ENCODE measurements at regions not wholly inside any gene's neighbourhood (a gene's known extent, or its start where the extent isn't known, plus 50 kb on each side); places are given as distances from the start of the nearest gene placed in this dataset.

DNA sequence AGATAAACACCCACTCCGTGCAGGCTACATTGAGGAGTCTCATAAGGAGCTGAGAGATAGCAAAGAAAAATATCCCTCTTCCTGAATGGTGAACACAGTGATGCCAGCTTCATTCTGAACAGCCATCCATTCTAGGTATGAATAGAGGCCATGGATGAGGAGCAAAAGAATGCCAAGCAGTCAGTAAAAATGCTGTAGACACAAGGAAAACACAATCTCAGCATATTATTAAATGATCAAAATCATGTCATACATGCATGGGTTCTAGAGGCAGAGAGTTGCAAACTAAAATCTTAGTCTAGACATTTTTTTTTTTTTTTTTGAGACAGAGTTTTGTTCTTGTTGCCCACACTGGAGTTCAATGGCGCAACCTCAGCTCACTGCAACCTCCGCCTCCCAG is 313.0 kb downstream of the SOX9 start:
- H3K4me2 ChIP-seq (replicated peaks; ENCODE audit: extremely low read depth, low read length, poor library complexity, severe bottlenecking), result no peak overlapping the region
- no peak overlapping the region for H2AFZ ChIP-seq (ENCODE audit: insufficient read depth, low read depth, low read length, poor library complexity, severe bottlenecking)
- no peaks in the 10 kb centered on the region for H3K4me1 ChIP-seq (ENCODE audit: control insufficient read depth in 1 of 2, insufficient read depth in 2 of 2, low read length in 2 of 2)
- H3K27ac Mint-ChIP-seq, result no peak overlapping the region
- H3K4me1 Mint-ChIP-seq, result no peaks in the 10 kb centered on the region
- H3K27ac ChIP-seq (ENCODE audit: low read depth in 1 of 2, low read length in 2 of 2), result no peak overlapping the region
- H3K4me3 ChIP-seq (replicated peaks in 1 of 3; ENCODE audit: low read depth in 2 of 3, low read length in 3 of 3), result no peak overlapping the region
- H3K4me3 Mint-ChIP-seq, result no peak overlapping the region
- H3K36me3 Mint-ChIP-seq, result no peaks in the 10 kb centered on the region
- H3K79me2 ChIP-seq (ENCODE audit: insufficient read depth, low read length), result no peaks in the 10 kb centered on the region
- peaks cover 0 to 4% of the 10 kb centered on the region in 2 donors for H3K9me3 ChIP-seq (replicated peaks in 1 of 2; ENCODE audit: control insufficient read depth in 1 of 2, insufficient read depth in 1 of 2, low read length in 2 of 2)
- DNase-seq, result no peak
- H3K36me3 ChIP-seq (replicated peaks in 1 of 2; ENCODE audit: control insufficient read depth in 1 of 2, insufficient read depth in 2 of 2, low read length in 2 of 2), result no peaks in the 10 kb centered on the region
- peaks cover 0 to 12% (median 1%) of the 10 kb centered on the region in 3 donors for H3K27me3 Mint-ChIP-seq (ENCODE audit: low read depth in 3 of 3)
- peaks cover 0 to 14% (median 7%) of the 10 kb centered on the region in 7 donors for H3K9me3 Mint-ChIP-seq
- TF ChIP-seq, protein P1, sequence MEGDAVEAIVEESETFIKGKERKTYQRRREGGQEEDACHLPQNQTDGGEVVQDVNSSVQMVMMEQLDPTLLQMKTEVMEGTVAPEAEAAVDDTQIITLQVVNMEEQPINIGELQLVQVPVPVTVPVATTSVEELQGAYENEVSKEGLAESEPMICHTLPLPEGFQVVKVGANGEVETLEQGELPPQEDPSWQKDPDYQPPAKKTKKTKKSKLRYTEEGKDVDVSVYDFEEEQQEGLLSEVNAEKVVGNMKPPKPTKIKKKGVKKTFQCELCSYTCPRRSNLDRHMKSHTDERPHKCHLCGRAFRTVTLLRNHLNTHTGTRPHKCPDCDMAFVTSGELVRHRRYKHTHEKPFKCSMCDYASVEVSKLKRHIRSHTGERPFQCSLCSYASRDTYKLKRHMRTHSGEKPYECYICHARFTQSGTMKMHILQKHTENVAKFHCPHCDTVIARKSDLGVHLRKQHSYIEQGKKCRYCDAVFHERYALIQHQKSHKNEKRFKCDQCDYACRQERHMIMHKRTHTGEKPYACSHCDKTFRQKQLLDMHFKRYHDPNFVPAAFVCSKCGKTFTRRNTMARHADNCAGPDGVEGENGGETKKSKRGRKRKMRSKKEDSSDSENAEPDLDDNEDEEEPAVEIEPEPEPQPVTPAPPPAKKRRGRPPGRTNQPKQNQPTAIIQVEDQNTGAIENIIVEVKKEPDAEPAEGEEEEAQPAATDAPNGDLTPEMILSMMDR (IDR thresholded peaks at IDR 0.05), result no peak
- H3K27me3 ChIP-seq (ENCODE audit: control insufficient read depth in 2 of 2, insufficient read depth in 2 of 2, low read length in 2 of 2), result no peaks in the 10 kb centered on the region
- H4K20me1 ChIP-seq (ENCODE audit: insufficient read depth, low read length), result no peaks in the 10 kb centered on the region
- intact Hi-C loops (cut with micrococcal nuclease), result no loop called here
- H3K9ac ChIP-seq (ENCODE audit: insufficient read depth, low read length, poor library complexity, severe bottlenecking), result no peak overlapping the region
- 100% methylated on average over 2 of the region's 3 CpGs for WGBS (ENCODE audit: insufficient coverage)

DNA sequence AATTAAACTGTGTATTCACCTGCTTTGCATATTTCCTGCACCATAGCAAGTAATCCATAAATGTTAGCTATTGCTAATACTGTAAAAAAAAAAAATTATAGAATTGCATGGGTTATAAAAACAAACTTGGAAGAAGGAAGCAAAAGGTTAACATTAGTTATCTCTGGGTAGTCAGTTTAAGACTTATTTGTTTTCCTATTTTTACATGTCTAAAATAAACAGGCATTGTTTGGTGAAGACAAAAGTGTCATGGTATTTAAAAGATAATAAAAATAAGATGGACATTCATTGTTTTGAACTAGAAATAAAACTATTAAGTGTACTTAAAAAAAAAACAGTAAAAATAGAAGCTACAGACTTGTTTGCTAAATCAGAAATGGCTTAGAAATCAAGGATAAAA is 313.8 kb downstream of the SOX9 start:
- no peaks in the 10 kb centered on the region for H3K4me1 Mint-ChIP-seq
- no peak for DNase-seq
- H3K36me3 Mint-ChIP-seq, result no peaks in the 10 kb centered on the region
- Histone ChIP-seq H3K9ac (ENCODE audit: insufficient read depth, low read length, poor library complexity, severe bottlenecking) (no peak overlapping the region), H3K4me2 (replicated peaks; ENCODE audit: extremely low read depth, low read length, poor library complexity, severe bottlenecking) (no peak overlapping the region), H3K27me3 (ENCODE audit: control insufficient read depth in 2 of 2, insufficient read depth in 2 of 2, low read length in 2 of 2) (no peaks in the 10 kb centered on the region), H3K79me2 (ENCODE audit: insufficient read depth, low read length) (no peaks in the 10 kb centered on the region), H4K20me1 (ENCODE audit: insufficient read depth, low read length) (no peaks in the 10 kb centered on the region), H3K36me3 (replicated peaks in 1 of 2; ENCODE audit: control insufficient read depth in 1 of 2, insufficient read depth in 2 of 2, low read length in 2 of 2) (no peaks in the 10 kb centered on the region), H2AFZ (ENCODE audit: insufficient read depth, low read depth, low read length, poor library complexity, severe bottlenecking) (no peak overlapping the region), H3K4me1 (ENCODE audit: control insufficient read depth in 1 of 2, insufficient read depth in 2 of 2, low read length in 2 of 2) (no peaks in the 10 kb centered on the region), H3K9me3 (replicated peaks in 1 of 2; ENCODE audit: control insufficient read depth in 1 of 2, insufficient read depth in 1 of 2, low read length in 2 of 2) (peaks cover 0 to 10% of the 10 kb centered on the region in 2 donors), H3K27ac (ENCODE audit: low read depth in 1 of 2, low read length in 2 of 2) (no peak overlapping the region), H3K4me3 (replicated peaks in 1 of 3; ENCODE audit: low read depth in 2 of 3, low read length in 3 of 3) (no peak overlapping the region)
- no peak overlapping the region for H3K4me3 Mint-ChIP-seq
- H3K27ac Mint-ChIP-seq, result no peak overlapping the region
- TF ChIP-seq, protein P1 (IDR thresholded peaks at IDR 0.05), result no peak
- peaks cover 0 to 12% (median 1%) of the 10 kb centered on the region in 3 donors for H3K27me3 Mint-ChIP-seq (ENCODE audit: low read depth in 3 of 3)
- intact Hi-C loops (cut with micrococcal nuclease), result no loop called here
- peaks cover 1 to 19% (median 11%) of the 10 kb centered on the region in 7 donors for H3K9me3 Mint-ChIP-seq
